ENCODE measurements at regions not wholly inside any gene's neighbourhood (a gene's known extent, or its start where the extent isn't known, plus 50 kb on each side); places are given as distances from the start of the nearest gene placed in this dataset.
"Not testable (repeated sequence)": the region's sequence is repeated elsewhere in the genome, so short reads cannot be mapped to it uniquely, and the experiment has no call there.

- intact Hi-C loops (cut with DNase I), result no loop called here
- no peak for DNase-seq (ENCODE audit: low spot score)
These were observed 95.0 kb upstream of the MLN start for GRCh38 chr6:33898771-33899170.

- intact Hi-C loops (cut with DNase I), result no loop called here
- DNase-seq (ENCODE audit: low spot score), result no peak
These were observed 93.5 kb upstream of the MLN start for GRCh38 chr6:33897189-33897780.

- no peak for DNase-seq (ENCODE audit: low spot score)
- intact Hi-C loops (cut with DNase I), result no loop called here
These were observed 92.8 kb upstream of the MLN start for GRCh38 chr6:33896391-33897188.

GRCh38 chr6:33895988-33896387 is 92.2 kb upstream of the MLN start:
- no peak for DNase-seq (ENCODE audit: low spot score)
- intact Hi-C loops (cut with DNase I), result no loop called here

GRCh38 chr6:33895296-33895695 is 91.5 kb upstream of the MLN start:
- DNase-seq (ENCODE audit: low spot score), result no peak
- intact Hi-C loops (cut with DNase I), result no loop called here

- intact Hi-C loops (cut with DNase I), result no loop called here
- no peak for DNase-seq (ENCODE audit: low spot score)
These were observed 90.6 kb upstream of the MLN start for GRCh38 chr6:33894438-33894837.

GRCh38 chr6:33892581-33893346 is 89.0 kb upstream of the MLN start:
- intact Hi-C loops (cut with DNase I), result no loop called here
- no peak for DNase-seq (ENCODE audit: low spot score)

- intact Hi-C loops (cut with DNase I), result no loop called here
- DNase-seq (ENCODE audit: low spot score), result no peak
These were observed 84.9 kb upstream of the MLN start for GRCh38 chr6:33888664-33889200.

- intact Hi-C loops (cut with DNase I), result no loop called here
- no peak for DNase-seq (ENCODE audit: low spot score)
These were observed 84.4 kb upstream of the MLN start for GRCh38 chr6:33888183-33888582.

GRCh38 chr6:33886673-33887144 is 82.9 kb upstream of the MLN start:
- DNase-seq (ENCODE audit: low spot score), result peak; percentile 81
- intact Hi-C loops (cut with DNase I), result no loop called here

GRCh38 chr6:33885132-33886057 is 81.6 kb upstream of the MLN start:
- no peak for DNase-seq (ENCODE audit: low spot score)
- intact Hi-C loops (cut with DNase I), result no loop called here

- intact Hi-C loops (cut with DNase I); DNase-seq (ENCODE audit: low spot score): not testable (repeated sequence)
These were observed 79.8 kb upstream of the MLN start for GRCh38 chr6:33883621-33884020.

- intact Hi-C loops (cut with DNase I), result no loop called here
- DNase-seq (ENCODE audit: low spot score), result no peak
These were observed 78.4 kb upstream of the MLN start for GRCh38 chr6:33882154-33882553.

GRCh38 chr6:33880766-33881165 is 77.0 kb upstream of the MLN start:
- DNase-seq (ENCODE audit: low spot score), result no peak
- intact Hi-C loops (cut with DNase I), result no loop called here

- no peak for DNase-seq (ENCODE audit: low spot score)
- intact Hi-C loops (cut with DNase I), result no loop called here
These were observed 76.4 kb upstream of the MLN start for GRCh38 chr6:33880104-33880678.

GRCh38 chr6:33878562-33878961 is 74.8 kb upstream of the MLN start:
- no peak for DNase-seq (ENCODE audit: low spot score)
- intact Hi-C loops (cut with DNase I), result no loop called here

- DNase-seq (ENCODE audit: low spot score), result no peak
- intact Hi-C loops (cut with DNase I), result no loop called here
These were observed 74.3 kb upstream of the MLN start for GRCh38 chr6:33877982-33878535.

- intact Hi-C loops (cut with DNase I), result no loop called here
- DNase-seq (ENCODE audit: low spot score), result no peak
These were observed 71.9 kb upstream of the MLN start for GRCh38 chr6:33875696-33876095.

GRCh38 chr6:33875141-33875581 is 71.4 kb upstream of the MLN start:
- DNase-seq (ENCODE audit: low spot score), result no peak
- intact Hi-C loops (cut with DNase I), result no loop called here

Measured in cardiac septum (tissue), 1 donor.